ENCODE measurements at regions not wholly inside any gene's neighbourhood (a gene's known extent, or its start where the extent isn't known, plus 50 kb on each side); places are given as distances from the start of the nearest gene placed in this dataset.

GRCh38 chr10:28120043-28120749 is 121.3 kb upstream of the ODAD2 start:
- TF ChIP-seq CTCF (IDR thresholded peaks at IDR 0.05; ENCODE audit: low read length), result no peak
- TF ChIP-seq EZH2 (IDR thresholded peaks at IDR 0.05; ENCODE audit: borderline replicate concordance, low read length), result no peak

All from OCI-LY1 (cell line).